ENCODE measurements at regions not wholly inside any gene's neighbourhood (a gene's known extent, or its start where the extent isn't known, plus 50 kb on each side); places are given as distances from the start of the nearest gene placed in this dataset.

DNA sequence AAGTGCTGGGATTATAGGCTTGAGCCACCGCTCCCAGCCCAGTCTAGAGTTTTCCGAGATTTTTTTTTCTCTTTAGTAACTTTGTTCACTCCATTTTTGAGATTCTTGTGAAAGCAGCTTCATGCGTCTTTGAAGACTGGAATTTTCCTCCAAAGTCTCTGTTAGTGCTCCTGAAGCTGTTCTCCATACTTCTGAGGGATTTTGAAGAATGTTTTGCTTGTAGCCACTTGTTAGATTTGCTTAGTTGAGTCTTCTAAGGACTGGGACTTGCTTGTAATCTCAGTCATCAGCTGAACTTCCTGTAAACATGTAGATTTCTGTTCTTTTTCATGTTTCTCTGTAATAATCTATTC lies 234.3 kb downstream of the MYCN start:
- DNase-seq: no peak
- no peak for TF ChIP-seq CTCF (IDR thresholded peaks at IDR 0.05; ENCODE audit: borderline replicate concordance)
- Histone ChIP-seq H3K27ac (replicated peaks) (no peak overlapping the region), H3K36me3 (no peaks in the 10 kb centered on the region), H3K4me1 (peaks cover 2% of the 10 kb centered on the region), H3K9me3 (replicated peaks) (no peaks in the 10 kb centered on the region), H3K27me3 (ENCODE audit: low read depth) (peaks cover 9% of the 10 kb centered on the region), H3K4me3 (no peak overlapping the region)
- intact Hi-C loops (cut with micrococcal nuclease): no loop called here

GRCh38 chr2:16173893-16174692 lies 233.7 kb downstream of the MYCN start:
- peaks cover 3% of the 10 kb centered on the region for H3K27me3 ChIP-seq (ENCODE audit: low read depth)
- no peaks in the 10 kb centered on the region for H3K9me3 ChIP-seq (replicated peaks)
- H3K27ac ChIP-seq (replicated peaks): no peak overlapping the region
- H3K36me3 ChIP-seq: no peaks in the 10 kb centered on the region
- H3K4me1 ChIP-seq: no peaks in the 10 kb centered on the region
- no peak for DNase-seq
- TF ChIP-seq CTCF (IDR thresholded peaks at IDR 0.05; ENCODE audit: borderline replicate concordance): no peak
- no peak overlapping the region for H3K4me3 ChIP-seq
- intact Hi-C loops (cut with micrococcal nuclease): no loop called here

GRCh38 chr2:16172324-16173175 lies 232.2 kb downstream of the MYCN start:
- H3K9me3 ChIP-seq (replicated peaks): no peaks in the 10 kb centered on the region
- no peak for DNase-seq
- H3K27me3 ChIP-seq (ENCODE audit: low read depth): peaks cover 15% of the 10 kb centered on the region
- no peak overlapping the region for H3K4me3 ChIP-seq
- H3K36me3 ChIP-seq: no peaks in the 10 kb centered on the region
- no peak overlapping the region for H3K27ac ChIP-seq (replicated peaks)
- H3K4me1 ChIP-seq: no peaks in the 10 kb centered on the region
- TF ChIP-seq CTCF (IDR thresholded peaks at IDR 0.05; ENCODE audit: borderline replicate concordance): no peak
- intact Hi-C loops (cut with micrococcal nuclease): no loop called here

DNA sequence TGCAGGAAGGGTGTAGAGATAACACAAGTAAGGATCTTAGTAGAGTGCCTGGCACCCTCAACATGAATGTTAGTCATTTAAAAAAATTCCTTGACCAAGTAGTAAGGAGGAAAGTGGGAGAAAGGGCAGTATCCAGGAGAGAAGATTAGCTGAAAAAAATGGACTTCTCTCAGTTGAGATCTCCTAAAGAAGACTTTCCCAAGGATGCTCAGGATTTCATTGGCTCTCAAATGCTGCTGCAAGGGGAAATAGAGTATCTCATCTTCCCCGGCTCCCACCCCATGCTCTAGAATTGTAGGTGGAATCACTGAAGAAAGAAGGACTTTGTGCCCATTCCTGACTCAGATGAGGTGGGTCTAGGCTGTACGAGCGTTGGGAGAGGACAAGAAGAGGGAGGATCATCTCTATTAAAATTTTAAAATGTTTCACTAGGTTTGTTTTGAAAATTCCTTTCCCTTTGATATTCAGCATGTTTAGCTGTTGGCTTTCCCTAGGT lies 231.1 kb downstream of the MYCN start:
- intact Hi-C loops (cut with micrococcal nuclease): no loop called here
- no peaks in the 10 kb centered on the region for H3K9me3 ChIP-seq (replicated peaks)
- no peaks in the 10 kb centered on the region for H3K36me3 ChIP-seq
- no peak overlapping the region for H3K4me3 ChIP-seq
- no peak for DNase-seq
- TF ChIP-seq CTCF (IDR thresholded peaks at IDR 0.05; ENCODE audit: borderline replicate concordance): no peak
- peaks cover 24% of the 10 kb centered on the region for H3K27me3 ChIP-seq (ENCODE audit: low read depth)
- H3K4me1 ChIP-seq: no peaks in the 10 kb centered on the region
- no peak overlapping the region for H3K27ac ChIP-seq (replicated peaks)

GRCh38 chr2:16170675-16171424 lies 230.5 kb downstream of the MYCN start:
- intact Hi-C loops (cut with micrococcal nuclease): no loop called here
- Histone ChIP-seq H3K27ac (replicated peaks) (no peak overlapping the region), H3K36me3 (no peaks in the 10 kb centered on the region), H3K4me1 (no peaks in the 10 kb centered on the region), H3K27me3 (ENCODE audit: low read depth) (peaks cover 31% of the 10 kb centered on the region), H3K4me3 (no peak overlapping the region), H3K9me3 (replicated peaks) (no peaks in the 10 kb centered on the region)
- DNase-seq: no peak
- no peak for TF ChIP-seq CTCF (IDR thresholded peaks at IDR 0.05; ENCODE audit: borderline replicate concordance)

Measured in left ventricle myocardium inferior (tissue), 1 donor.